ENCODE measurements at regions not wholly inside any gene's neighbourhood (a gene's known extent, or its start where the extent isn't known, plus 50 kb on each side); places are given as distances from the start of the nearest gene placed in this dataset.

DNA sequence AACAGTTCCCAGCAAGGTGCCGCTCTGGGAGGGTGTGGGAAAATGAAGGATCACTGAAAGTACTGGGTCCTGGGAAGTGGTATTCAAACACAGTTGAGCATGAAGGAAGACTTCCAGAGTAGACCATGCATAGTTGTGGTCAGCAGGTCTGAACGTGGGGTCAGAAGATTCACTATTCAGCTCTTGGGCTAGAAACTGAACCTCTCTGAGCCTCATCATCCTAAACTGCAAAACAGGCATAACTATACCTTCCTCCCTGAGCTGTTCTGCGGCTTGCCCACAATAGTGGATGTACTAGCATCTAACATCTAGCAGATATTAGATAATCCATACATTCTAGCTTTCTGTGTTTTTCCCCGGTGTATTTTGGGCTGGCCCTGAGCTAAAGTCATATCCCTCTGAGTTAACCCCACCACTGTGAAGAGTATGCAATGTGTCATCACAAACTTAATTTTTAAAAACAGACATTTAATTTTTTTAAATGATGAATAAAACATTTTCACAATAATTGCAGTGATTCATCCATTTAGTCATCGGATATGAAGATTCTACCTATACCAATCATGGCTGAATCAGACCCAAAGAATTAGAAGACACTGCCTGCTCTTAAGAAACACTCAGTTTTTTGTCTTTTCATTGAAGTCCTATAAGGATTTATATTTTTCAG lies 179.1 kb downstream of the BLID start:
- TF ChIP-seq, protein P1, sequence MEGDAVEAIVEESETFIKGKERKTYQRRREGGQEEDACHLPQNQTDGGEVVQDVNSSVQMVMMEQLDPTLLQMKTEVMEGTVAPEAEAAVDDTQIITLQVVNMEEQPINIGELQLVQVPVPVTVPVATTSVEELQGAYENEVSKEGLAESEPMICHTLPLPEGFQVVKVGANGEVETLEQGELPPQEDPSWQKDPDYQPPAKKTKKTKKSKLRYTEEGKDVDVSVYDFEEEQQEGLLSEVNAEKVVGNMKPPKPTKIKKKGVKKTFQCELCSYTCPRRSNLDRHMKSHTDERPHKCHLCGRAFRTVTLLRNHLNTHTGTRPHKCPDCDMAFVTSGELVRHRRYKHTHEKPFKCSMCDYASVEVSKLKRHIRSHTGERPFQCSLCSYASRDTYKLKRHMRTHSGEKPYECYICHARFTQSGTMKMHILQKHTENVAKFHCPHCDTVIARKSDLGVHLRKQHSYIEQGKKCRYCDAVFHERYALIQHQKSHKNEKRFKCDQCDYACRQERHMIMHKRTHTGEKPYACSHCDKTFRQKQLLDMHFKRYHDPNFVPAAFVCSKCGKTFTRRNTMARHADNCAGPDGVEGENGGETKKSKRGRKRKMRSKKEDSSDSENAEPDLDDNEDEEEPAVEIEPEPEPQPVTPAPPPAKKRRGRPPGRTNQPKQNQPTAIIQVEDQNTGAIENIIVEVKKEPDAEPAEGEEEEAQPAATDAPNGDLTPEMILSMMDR (IDR thresholded peaks at IDR 0.05 in 4 of 5, conservative IDR thresholded peaks at IDR 0.05 in 1 of 5): no peak
- TF ChIP-seq POLR2A (IDR thresholded peaks at IDR 0.05): no peak
